Kidney (tissue), 13 donors: ENCODE measurements at regions not wholly inside any gene's neighbourhood (a gene's known extent, or its start where the extent isn't known, plus 50 kb on each side); places are given as distances from the start of the nearest gene placed in this dataset.

Source experiments
- DNase-seq, 5 donors: peaks; one replicate each; pipeline ENCODE4 v3.0.0-alpha.2; 2013 to 2020
- FAIRE-seq: peaks from 2 replicates; lab custom pipeline; 2012; peaks lifted over from hg19 to GRCh38; lab: Jason Lieb, UNC
- H3K27ac ChIP-seq, 2 donors: one replicate each; pipeline ENCODE4 v1.7.0; 2013; ENCODE audit warnings: low read depth in 2 of 2, low read length in 2 of 2, inconsistent platforms in 1 of 2
- H3K27me3 ChIP-seq: one replicate; pipeline ENCODE4 v1.7.1; 2013; ENCODE audit warnings: low read length, inconsistent platforms; ENCODE audit not compliant: control insufficient read depth, insufficient read depth
- H3K36me3 ChIP-seq, 3 donors: one replicate each; pipeline versions ENCODE4 v1.7.0 to v1.7.1; 2013; ENCODE audit warnings: low read length in 3 of 3, control low read depth in 1 of 3, inconsistent platforms in 1 of 3; ENCODE audit not compliant: insufficient read depth in 3 of 3, control insufficient read depth in 2 of 3
- H3K4me1 ChIP-seq, 3 donors: one replicate each; pipeline versions ENCODE4 v1.7.0 to v1.7.1; 2013; ENCODE audit warnings: low read length in 3 of 3, inconsistent platforms in 1 of 3, low read depth in 1 of 3; ENCODE audit not compliant: control insufficient read depth in 2 of 3, insufficient read depth in 2 of 3
- H3K4me3 ChIP-seq, 3 donors: one replicate each; pipeline versions ENCODE4 v1.7.0 to v1.8.1; 2013; ENCODE audit warnings: low read length in 3 of 3, control low read depth in 1 of 3, inconsistent platforms in 1 of 3
- H3K9ac ChIP-seq, 3 donors: one replicate each; pipeline versions ENCODE4 v1.7.0 to v1.7.1; 2013; ENCODE audit warnings: low read length in 3 of 3, control low read depth in 1 of 3, inconsistent platforms in 1 of 3
- H3K9me3 ChIP-seq, 3 donors: one replicate each; pipeline versions ENCODE4 v1.7.0 to v1.7.1; 2013; ENCODE audit warnings: low read length in 3 of 3, control low read depth in 1 of 3, inconsistent platforms in 1 of 3; ENCODE audit not compliant: control insufficient read depth in 2 of 3, insufficient read depth in 1 of 3
- intact Hi-C: fragments of 100-400 bp; cut with DNase I; formaldehyde crosslinking; loops from one replicate; pipeline ENCODE4 v1.11.1; 2022
- TF ChIP-seq, protein P1 (sequence below): IDR thresholded peaks from 3 replicates; pipeline ENCODE4 v1.5.1; 2012; ENCODE audit warnings: mild to moderate bottlenecking, moderate library complexity, borderline replicate concordance; ENCODE audit not compliant: insufficient read depth; ENCODE audit errors: extremely low read depth
- donor health status: control.
- donor health status: control.
- donor health status: control.
- donor health status: control.
- donor health status: control.
- donor health status: DM: yes; HTN: yes; CAD: no.
- donor health status: Normal renal cell carcinoma (clear cell type).

GRCh38 chr2:207399301-207399700, 130.5 kb upstream of the CREB1 start:
- Histone ChIP-seq H3K36me3 (no peaks in the 10 kb centered on the region), H3K9me3 (no peaks in the 10 kb centered on the region), H3K9ac (no peak overlapping the region), H3K4me3 (no peak overlapping the region), H3K4me1 (no peaks in the 10 kb centered on the region), H3K27ac (no peak overlapping the region), H3K27me3 (no peaks in the 10 kb centered on the region)
- FAIRE-seq = no peak
- intact Hi-C loops = no loop called here
- DNase-seq = no peak
- TF ChIP-seq, protein P1, sequence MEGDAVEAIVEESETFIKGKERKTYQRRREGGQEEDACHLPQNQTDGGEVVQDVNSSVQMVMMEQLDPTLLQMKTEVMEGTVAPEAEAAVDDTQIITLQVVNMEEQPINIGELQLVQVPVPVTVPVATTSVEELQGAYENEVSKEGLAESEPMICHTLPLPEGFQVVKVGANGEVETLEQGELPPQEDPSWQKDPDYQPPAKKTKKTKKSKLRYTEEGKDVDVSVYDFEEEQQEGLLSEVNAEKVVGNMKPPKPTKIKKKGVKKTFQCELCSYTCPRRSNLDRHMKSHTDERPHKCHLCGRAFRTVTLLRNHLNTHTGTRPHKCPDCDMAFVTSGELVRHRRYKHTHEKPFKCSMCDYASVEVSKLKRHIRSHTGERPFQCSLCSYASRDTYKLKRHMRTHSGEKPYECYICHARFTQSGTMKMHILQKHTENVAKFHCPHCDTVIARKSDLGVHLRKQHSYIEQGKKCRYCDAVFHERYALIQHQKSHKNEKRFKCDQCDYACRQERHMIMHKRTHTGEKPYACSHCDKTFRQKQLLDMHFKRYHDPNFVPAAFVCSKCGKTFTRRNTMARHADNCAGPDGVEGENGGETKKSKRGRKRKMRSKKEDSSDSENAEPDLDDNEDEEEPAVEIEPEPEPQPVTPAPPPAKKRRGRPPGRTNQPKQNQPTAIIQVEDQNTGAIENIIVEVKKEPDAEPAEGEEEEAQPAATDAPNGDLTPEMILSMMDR = no peak

GRCh38 chr2:207401338-207401737, 128.4 kb upstream of the CREB1 start:
- FAIRE-seq (no peak), DNase-seq (no peak)
- intact Hi-C loops = no loop called here
- Histone ChIP-seq H3K4me3 (no peak overlapping the region), H3K27ac (no peak overlapping the region), H3K9me3 (no peaks in the 10 kb centered on the region), H3K4me1 (no peaks in the 10 kb centered on the region), H3K36me3 (no peaks in the 10 kb centered on the region), H3K9ac (no peak overlapping the region), H3K27me3 (no peaks in the 10 kb centered on the region)
- TF ChIP-seq, protein P1 = no peak

DNA sequence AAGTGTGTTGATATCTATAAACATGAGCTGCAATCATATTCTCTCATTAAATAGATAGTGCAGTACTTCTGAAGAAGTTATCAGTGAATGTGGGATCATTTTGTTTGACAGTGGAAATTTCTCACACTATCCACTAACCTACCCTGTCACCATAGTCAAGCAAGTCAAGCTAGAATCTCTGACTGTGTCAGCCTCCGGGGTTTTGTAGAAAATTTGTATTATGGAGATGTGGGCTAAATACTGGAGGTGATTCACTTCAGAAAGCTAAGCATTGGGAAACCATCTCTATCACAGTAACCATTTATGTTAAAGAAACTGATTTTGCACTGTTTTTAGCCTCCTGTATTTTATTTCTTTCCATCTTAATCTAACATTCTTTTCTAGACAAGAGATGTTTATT, 126.6 kb upstream of the CREB1 start:
- FAIRE-seq (no peak), DNase-seq (no peak)
- Histone ChIP-seq H3K9me3 (no peaks in the 10 kb centered on the region), H3K36me3 (no peaks in the 10 kb centered on the region), H3K4me1 (no peaks in the 10 kb centered on the region), H3K4me3 (no peak overlapping the region), H3K9ac (no peak overlapping the region), H3K27me3 (no peaks in the 10 kb centered on the region), H3K27ac (no peak overlapping the region)
- intact Hi-C loops = no loop called here
- TF ChIP-seq, protein P1 = no peak

GRCh38 chr2:207403950-207404349, 125.8 kb upstream of the CREB1 start:
- no peak for DNase-seq
- Histone ChIP-seq H3K36me3 (no peaks in the 10 kb centered on the region), H3K9ac (no peak overlapping the region), H3K27me3 (no peaks in the 10 kb centered on the region), H3K27ac (no peak overlapping the region), H3K4me3 (no peak overlapping the region), H3K4me1 (no peaks in the 10 kb centered on the region), H3K9me3 (no peaks in the 10 kb centered on the region)
- intact Hi-C loops = no loop called here
- no peak for FAIRE-seq
- TF ChIP-seq, protein P1 = no peak
